ENCODE measurements at regions not wholly inside any gene's neighbourhood (a gene's known extent, or its start where the extent isn't known, plus 50 kb on each side); places are given as distances from the start of the nearest gene placed in this dataset.

GRCh38 chr4:66693694-66694093 lies 851.6 kb downstream of the CENPC start:
- Histone ChIP-seq H3K9ac (ENCODE audit: insufficient read depth in 1 of 2, low read length in 2 of 2) (no peak overlapping the region), H3K27me3 (ENCODE audit: control insufficient read depth in 3 of 3, insufficient read depth in 3 of 3, low read length in 2 of 3) (no peaks in the 10 kb centered on the region), H3K4me3 (no peak overlapping the region), H3K4me1 (ENCODE audit: control insufficient read depth in 5 of 5, insufficient read depth in 5 of 5, low read length in 5 of 5) (no peaks in the 10 kb centered on the region), H3K27ac (ENCODE audit: low read depth in 1 of 2, low read length in 1 of 2) (no peak overlapping the region), H3K9me3 (ENCODE audit: control insufficient read depth in 4 of 4, insufficient read depth in 3 of 4, low read length in 3 of 4) (peaks cover 0 to 3% (median 0%) of the 10 kb centered on the region in 4 donors), H3K36me3 (ENCODE audit: control insufficient read depth in 4 of 4, insufficient read depth in 4 of 4, low read length in 4 of 4) (no peaks in the 10 kb centered on the region)
- 67 to 72% methylated on average over 1 of the region's 1 CpG for WGBS, 2 donors
- ATAC-seq (ENCODE audit: insufficient read depth, low FRiP score) (no peak), DNase-seq (peak in 1 of 3 donors; percentile 3)
- TF ChIP-seq CTCF (IDR thresholded peaks at IDR 0.05; ENCODE audit: control extremely low read depth, extremely low read depth) = no peak

- ATAC-seq (ENCODE audit: insufficient read depth, low FRiP score) = no peak
- no peaks in the 10 kb centered on the region for H3K4me1 ChIP-seq (ENCODE audit: control insufficient read depth in 5 of 5, insufficient read depth in 5 of 5, low read length in 5 of 5)
- no peak overlapping the region for H3K9ac ChIP-seq (ENCODE audit: insufficient read depth in 1 of 2, low read length in 2 of 2)
- H3K4me3 ChIP-seq = no peak overlapping the region
- H3K27me3 ChIP-seq (ENCODE audit: control insufficient read depth in 3 of 3, insufficient read depth in 3 of 3, low read length in 2 of 3) = no peaks in the 10 kb centered on the region
- no peaks in the 10 kb centered on the region for H3K36me3 ChIP-seq (ENCODE audit: control insufficient read depth in 4 of 4, insufficient read depth in 4 of 4, low read length in 4 of 4)
- H3K27ac ChIP-seq (ENCODE audit: low read depth in 1 of 2, low read length in 1 of 2) = no peak overlapping the region
- 51 to 56% methylated on average over 4 of the region's 4 CpGs for WGBS, 2 donors
- no peaks in the 10 kb centered on the region for H3K9me3 ChIP-seq (ENCODE audit: control insufficient read depth in 4 of 4, insufficient read depth in 3 of 4, low read length in 3 of 4)
- TF ChIP-seq CTCF (IDR thresholded peaks at IDR 0.05; ENCODE audit: control extremely low read depth, extremely low read depth) = no peak
- DNase-seq = no peak
Observed at GRCh38 chr4:66691101-66691500, 854.2 kb downstream of the CENPC start.

GRCh38 chr4:66688674-66689073 lies 856.6 kb downstream of the CENPC start:
- Histone ChIP-seq H3K27me3 (ENCODE audit: control insufficient read depth in 3 of 3, insufficient read depth in 3 of 3, low read length in 2 of 3) (no peaks in the 10 kb centered on the region), H3K36me3 (ENCODE audit: control insufficient read depth in 4 of 4, insufficient read depth in 4 of 4, low read length in 4 of 4) (no peaks in the 10 kb centered on the region), H3K9me3 (ENCODE audit: control insufficient read depth in 4 of 4, insufficient read depth in 3 of 4, low read length in 3 of 4) (no peaks in the 10 kb centered on the region), H3K4me3 (no peak overlapping the region), H3K4me1 (ENCODE audit: control insufficient read depth in 5 of 5, insufficient read depth in 5 of 5, low read length in 5 of 5) (no peaks in the 10 kb centered on the region), H3K9ac (ENCODE audit: insufficient read depth in 1 of 2, low read length in 2 of 2) (no peak overlapping the region), H3K27ac (ENCODE audit: low read depth in 1 of 2, low read length in 1 of 2) (no peak overlapping the region)
- no peak for ATAC-seq (ENCODE audit: insufficient read depth, low FRiP score)
- no peak for TF ChIP-seq CTCF (IDR thresholded peaks at IDR 0.05; ENCODE audit: control extremely low read depth, extremely low read depth)
- 49 to 58% methylated on average over 3 of the region's 3 CpGs for WGBS, 2 donors
- peak in 1 of 3 donors; percentile 21 for DNase-seq

- no peak for TF ChIP-seq CTCF (IDR thresholded peaks at IDR 0.05; ENCODE audit: control extremely low read depth, extremely low read depth)
- 80 to 82% methylated on average over 2 of the region's 2 CpGs for WGBS, 2 donors
- H3K4me1 ChIP-seq (ENCODE audit: control insufficient read depth in 5 of 5, insufficient read depth in 5 of 5, low read length in 5 of 5) = no peaks in the 10 kb centered on the region
- ATAC-seq (ENCODE audit: insufficient read depth, low FRiP score) = no peak
- H3K36me3 ChIP-seq (ENCODE audit: control insufficient read depth in 4 of 4, insufficient read depth in 4 of 4, low read length in 4 of 4) = no peaks in the 10 kb centered on the region
- no peak overlapping the region for H3K9ac ChIP-seq (ENCODE audit: insufficient read depth in 1 of 2, low read length in 2 of 2)
- no peak overlapping the region for H3K27ac ChIP-seq (ENCODE audit: low read depth in 1 of 2, low read length in 1 of 2)
- no peaks in the 10 kb centered on the region for H3K27me3 ChIP-seq (ENCODE audit: control insufficient read depth in 3 of 3, insufficient read depth in 3 of 3, low read length in 2 of 3)
- DNase-seq = no peak
- no peak overlapping the region for H3K4me3 ChIP-seq
- no peaks in the 10 kb centered on the region for H3K9me3 ChIP-seq (ENCODE audit: control insufficient read depth in 4 of 4, insufficient read depth in 3 of 4, low read length in 3 of 4)
Observed at GRCh38 chr4:66687459-66687858, 857.8 kb downstream of the CENPC start.

All from lung (tissue), 11 donors.